Hematopoietic multipotent progenitor cell treated with erythropoietin and hydrocortisone succinate and interleukin-3 and kit ligand, for 4 days (in vitro differentiated cells): ENCODE measurements at regions not wholly inside any gene's neighbourhood (a gene's known extent, or its start where the extent isn't known, plus 50 kb on each side); places are given as distances from the start of the nearest gene placed in this dataset.
A peak's percentile ranks its signal among the peaks of the same experiment; 100 is the strongest.
"Not testable (repeated sequence)": the region's sequence is repeated elsewhere in the genome, so short reads cannot be mapped to it uniquely, and the experiment has no call there.

Source experiments
- DNase-seq: peaks from one replicate; pipeline ENCODE4 v3.0.0-alpha.2; 2015

DNA sequence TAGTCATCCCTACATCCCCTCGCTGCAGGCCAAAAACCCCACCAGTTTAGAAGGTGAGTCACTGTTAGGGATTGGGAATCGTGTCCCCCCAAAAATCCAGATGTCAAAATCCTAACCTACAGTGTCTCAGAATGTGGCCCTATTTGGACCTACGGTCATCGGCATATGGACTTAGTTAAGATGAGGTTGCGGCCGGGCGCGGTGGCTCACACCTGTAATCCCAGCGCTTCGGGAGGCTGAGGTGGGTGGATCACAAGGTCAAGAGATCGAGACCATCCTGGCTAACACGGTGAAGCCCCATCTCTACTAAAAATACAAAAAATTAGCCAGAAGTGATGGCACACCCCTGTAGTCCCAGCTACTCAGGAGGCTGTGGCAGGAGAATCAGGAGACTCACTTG, 318.6 kb upstream of the KAZN start:
- not testable (repeated sequence) for DNase-seq

DNA sequence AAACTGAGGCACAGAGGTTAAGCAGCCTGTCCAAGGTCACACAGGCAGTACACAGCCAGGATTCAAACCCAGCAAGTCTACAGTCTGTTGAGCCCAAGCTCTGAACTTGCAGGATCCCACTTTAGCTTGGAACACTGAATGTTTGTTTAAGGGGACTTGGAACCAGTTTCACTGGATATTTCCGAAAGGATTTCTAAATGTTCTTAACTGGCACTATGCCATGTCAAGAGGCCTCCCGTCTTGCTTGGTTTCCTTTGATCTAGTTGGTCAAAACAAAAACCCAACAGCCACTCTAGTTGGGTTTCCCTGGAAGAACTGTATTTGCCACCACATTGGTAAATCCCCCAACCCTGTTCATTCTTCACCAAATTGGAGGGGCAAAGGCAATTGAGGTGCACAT, 317.6 kb upstream of the KAZN start:
- no peak for DNase-seq

DNA sequence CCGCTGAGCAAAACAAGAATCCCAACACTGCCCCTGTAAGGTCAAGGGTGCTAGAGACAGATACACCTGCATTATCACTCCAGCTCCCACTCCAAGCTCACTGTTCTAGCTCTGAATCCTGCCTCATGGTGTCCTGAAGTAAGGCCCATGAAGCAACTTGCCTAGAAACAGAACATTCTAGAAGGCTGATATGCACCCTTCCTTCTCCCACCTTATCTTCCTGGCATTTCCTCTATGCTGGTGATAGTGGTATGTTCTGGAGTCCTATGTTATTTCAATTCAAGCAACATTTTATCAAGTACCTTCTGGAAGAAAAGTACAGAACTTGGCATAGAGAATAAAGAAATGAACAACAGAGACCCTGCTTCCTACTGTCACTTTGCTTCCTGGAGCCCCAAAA, 317.1 kb upstream of the KAZN start:
- no peak for DNase-seq

DNA sequence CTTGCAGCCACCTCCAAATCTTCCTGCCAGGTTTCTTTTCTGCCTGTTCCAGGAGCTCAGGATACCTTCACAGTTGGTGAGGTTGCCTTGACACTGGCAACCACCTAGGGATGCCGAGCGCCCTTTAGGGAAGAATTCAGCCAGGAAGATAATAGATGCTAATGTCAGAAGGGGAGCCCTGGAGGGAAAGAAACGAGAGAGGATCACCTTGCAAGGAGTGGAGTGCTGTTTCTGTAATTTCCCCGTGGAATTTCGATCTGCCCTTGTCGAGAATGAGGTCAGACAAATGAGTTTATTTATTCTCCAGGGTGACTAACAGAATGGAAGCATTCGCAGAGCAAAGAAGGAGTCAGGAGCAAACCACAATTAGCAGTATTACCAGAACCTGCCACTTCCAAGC, 315.8 kb upstream of the KAZN start:
- DNase-seq: no peak

DNA sequence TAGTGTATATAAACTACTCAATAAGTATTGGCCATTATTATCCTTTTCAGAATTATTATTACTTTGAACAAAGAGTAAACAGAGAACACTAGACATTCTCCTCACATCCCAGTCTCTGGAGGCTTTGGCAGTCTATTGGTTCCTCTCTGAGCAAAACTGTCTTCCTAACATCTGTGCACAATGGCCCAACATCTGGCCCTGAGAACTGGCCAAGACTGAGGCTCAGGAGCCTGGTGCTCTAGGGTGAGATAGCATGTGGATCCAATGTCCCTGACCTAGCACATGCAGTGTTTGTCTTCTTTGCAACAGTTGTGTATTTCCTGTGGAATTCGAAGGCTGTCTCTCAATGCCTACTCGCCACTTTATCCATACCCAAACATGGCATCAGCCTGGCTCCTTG, 313.2 kb upstream of the KAZN start:
- no peak for DNase-seq

DNA sequence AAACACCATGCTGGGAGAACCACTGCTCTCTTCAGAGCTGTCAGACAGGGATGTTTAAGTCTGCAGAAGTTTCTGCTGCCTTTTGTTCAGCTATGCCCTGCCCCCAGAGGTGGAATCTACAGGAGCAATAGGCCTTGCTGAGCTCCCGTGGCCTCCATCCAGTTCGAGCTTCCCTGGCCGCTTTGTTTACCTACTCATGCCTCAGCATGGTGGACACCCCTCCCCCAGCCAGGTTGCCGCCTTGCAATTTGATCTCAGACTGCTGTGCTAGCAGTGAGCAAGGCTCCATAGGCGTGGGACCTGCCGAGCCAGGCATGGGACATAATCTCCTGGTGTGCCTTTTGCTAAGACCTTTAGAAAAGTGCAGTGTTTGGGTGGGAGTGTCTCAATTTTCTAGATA, 307.3 kb upstream of the KAZN start:
- not testable (repeated sequence) for DNase-seq

DNA sequence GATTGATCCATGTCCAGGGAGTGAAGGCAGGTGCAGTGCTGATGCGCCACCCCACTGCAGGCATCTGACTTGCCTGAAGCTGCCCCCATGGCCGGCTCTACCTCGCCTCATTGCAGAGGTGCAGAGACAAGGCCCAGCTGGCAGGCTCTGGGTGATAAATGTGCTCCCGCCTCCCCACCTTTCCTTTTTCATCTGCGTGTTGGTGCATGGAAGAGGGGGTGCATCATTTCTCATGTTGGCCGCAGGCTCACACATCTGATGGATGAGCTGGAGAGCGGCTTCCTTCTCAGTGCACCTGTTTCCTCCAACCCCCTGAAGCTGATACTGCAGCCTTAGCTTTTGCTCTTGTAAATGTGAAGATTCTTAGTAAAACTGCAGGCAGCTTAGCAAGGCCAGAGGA, 306.0 kb upstream of the KAZN start:
- no peak for DNase-seq

DNA sequence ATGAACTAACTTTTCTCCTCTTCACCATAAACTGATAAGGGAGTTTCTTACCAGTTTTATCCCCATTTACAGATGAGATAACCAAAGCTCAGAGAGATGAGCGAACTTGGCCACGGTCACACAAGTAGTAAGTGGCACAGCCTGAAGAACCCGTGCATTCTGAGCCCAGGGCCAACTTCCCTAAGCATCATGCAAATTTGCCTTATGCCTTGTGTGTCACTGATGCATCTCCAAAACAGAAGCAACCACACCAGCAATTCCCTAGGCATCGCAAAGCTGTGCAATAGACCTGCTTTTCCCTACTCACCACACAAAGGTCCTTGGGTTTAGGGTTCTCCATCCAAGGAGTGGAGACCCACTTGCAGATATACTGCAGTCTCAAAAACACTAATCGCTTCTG, 304.5 kb upstream of the KAZN start:
- no peak for DNase-seq

DNA sequence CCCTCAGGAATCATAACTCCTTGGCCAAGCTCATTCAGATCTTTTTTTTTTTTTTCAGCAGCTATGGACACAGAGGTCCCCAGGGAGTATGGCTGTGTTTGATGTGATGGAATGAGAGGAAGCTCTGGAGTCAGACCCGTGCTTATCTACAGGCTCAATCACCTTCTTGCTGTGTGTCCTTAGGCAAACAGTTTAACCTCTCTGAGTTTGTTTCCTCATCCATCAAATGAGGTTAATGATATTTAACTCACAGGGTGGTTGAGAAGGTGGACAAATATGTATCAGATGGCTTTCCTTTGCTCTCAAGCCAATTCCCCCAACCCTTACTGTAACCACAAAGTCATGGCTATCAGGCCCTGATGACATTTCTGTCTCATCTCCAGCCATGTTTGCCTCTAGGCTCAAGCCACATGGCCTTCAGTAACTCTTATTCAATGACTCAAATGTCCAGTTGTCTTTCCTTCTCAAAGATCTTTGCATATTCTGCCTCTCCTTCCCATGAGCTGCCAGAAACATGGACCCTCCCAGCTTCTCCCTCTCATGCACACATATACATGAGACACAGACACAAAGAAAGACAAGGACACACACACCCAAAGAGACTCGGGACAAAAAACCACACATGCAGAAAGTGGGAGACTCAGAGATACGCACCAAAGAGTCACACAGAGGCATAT, 303.5 kb upstream of the KAZN start:
- DNase-seq: no peak

DNA sequence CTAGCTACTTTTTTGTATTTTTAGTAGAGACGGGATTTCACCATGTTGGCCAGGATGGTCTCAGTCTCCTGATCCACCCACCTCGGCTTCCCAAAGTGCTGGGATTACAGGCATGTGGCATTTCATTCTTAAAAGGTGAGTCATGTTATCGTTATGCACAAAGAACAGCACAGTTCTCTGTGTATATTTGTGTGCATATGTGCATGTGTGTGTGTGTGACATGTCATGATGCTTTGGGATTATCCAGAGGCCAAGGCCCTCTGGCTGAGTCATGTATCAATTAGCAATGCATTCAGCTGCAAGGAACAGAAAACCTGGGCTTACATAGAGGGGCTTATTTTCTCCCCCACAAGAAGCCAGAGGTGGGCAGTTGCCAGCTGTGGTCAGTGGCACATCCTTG, 301.7 kb upstream of the KAZN start:
- no peak for DNase-seq

DNA sequence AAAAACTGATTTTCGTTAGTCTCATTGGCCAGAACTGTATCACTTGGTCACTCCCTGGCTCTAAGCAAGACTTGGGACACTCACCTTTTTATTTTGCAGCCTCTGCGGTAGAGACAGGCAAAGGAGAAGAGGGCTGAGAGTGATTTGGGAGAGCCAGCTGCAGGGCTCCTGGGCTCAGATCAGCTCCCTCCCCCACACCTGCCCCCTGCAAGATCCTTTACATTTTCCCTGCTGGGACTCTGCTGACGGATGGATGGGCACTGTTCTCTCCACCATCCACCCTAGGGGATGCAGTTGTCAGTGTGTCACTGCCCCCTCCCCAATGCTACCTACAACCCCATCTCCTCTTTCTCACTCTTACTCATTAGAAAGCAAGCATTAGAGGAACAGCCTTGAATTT, 301.1 kb upstream of the KAZN start:
- DNase-seq: no peak

DNA sequence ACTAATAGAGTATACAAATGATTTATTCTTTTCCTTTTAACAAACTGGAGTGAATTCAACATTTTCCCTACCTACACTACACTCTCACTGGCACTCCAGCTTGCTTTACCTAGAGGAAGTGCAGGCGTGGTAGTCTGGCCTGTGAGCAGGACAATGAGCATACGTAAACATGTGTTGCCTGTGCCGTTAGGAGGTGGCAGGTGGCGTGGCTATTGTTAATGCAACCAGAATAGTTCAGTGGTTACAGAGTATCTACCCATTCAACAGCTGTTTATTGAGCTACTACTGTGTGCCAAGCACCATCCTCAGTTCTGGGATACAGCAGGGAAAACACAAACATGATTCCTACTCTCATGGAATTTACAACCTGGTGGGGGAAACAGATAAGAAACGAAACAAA, 299.7 kb upstream of the KAZN start:
- no peak for DNase-seq

DNA sequence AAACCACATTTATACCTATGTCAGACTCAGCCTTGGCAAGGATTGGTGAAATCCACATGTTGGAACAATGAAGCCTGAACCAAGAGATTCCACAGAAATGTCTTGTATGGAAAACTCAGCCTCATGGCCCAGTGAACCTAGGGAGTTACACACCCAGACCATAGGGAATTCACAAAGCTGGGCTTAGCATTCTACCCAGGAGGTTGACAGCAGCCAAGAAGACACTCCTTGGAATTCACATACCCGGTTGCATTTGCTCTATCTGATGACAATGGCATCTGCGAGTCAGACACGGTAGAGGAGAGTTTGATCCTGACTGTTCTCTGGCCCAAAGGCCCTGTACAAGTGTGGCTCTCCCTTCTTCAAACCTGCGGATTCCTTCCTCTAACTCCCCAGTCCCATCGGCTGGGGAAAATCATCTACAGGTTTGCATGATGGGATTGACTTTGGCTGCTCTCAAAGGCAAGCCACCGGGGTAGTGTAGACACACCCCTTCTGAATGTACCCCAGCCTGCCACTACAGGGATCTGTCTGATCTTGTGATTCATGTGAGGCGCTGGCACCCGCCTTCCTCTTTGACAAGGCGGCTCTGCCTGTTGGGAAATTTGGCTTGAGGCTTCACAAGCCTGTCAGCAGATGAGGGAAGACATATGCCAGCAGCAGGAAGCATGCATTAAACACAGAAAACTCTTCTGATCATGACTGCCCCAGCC, 297.3 kb upstream of the KAZN start:
- peak; percentile 15 for DNase-seq

DNA sequence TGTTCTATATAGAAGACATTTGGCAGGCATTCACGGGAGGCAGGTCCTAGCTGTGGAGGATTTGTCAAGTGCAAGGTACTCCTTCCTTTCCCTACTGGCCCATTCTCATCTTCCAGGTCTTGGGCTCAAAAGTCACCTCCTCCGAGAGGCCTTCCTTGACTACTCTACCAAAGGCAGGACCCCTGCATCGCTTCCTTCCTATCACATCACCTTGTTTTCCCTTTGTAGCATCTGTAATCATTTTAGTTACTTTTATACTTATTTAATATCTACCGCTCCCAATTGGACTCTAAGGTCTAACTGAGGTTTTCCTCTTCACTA, 296.8 kb upstream of the KAZN start:
- no peak for DNase-seq

DNA sequence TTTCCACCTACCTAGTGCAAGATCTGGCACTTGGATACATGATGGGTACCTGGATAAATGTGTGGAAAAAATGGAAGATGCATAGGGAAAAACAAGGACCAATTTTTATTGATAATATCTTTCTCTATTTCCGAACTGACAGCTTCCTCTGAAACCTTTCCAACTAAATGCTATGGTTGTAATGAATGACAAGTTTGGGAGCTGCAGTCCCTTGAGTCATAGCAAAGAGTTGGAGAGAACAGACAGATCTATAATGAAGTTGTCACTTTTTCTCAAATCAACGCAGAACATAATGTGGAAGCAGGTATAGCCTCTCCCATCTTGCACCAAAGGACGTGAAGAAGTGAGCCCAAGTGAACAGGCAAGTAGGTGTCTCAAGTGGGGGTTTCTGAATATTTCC, 296.5 kb upstream of the KAZN start:
- DNase-seq: no peak

DNA sequence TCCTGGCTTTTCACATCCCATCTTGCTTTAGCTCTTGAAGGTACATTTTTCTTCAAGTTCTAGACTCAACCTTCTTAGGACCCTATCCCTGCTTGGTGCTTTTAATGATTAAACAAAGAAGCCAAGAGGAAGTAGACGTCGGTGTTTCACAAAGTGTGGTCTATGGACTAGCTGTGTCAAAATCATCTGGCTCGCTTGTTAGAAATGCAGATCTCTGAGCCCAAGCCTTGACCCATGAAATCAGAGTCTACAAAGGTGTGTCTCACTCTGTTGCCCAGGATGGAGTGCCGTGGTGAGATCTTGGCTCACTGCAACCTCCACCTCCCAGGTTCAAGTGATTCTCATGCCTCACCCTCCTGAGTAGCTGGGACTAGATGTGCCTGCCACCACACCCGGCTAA, 295.5 kb upstream of the KAZN start:
- no peak for DNase-seq

DNA sequence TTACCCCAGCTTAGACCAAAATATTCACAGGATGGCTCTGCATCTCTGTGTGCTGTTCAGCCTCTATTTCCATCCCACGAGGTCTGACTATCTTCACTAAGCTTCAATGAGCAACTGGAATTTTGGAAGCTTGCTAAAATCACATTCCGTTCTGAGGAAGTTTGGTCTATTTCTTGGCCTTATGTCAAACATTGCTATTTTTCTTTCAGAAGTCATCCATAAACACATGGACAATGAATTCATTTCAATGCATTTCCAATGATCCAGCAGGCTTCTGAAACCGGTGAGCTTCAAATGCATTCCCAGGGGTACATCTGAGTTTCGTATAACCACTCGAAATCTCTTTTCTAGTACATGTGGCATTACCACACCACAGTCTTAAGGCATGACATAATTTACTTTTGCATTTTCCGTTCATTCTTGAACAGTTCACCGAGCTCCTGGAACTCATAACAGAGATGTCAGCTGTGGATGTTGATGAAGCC, 294.1 kb upstream of the KAZN start:
- no peak for DNase-seq

DNA sequence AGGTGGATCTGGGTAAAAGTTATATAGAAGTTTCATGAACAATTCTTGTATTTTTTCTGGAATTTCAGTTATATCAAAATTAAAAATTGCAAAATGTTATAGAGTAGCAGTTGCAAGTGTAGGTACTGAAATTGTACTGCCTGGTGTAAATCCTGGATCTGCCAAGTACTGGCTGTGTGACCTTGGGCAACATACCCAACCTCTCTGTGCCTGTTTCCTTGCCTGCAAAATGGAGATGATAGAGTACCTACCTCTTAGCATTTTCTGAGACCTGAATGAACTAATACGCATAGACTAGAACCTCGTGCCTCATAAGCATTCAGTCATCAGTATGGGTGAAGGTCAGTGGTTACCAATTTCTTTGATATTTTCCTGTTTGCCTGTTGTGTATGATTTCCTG, 290.0 kb upstream of the KAZN start:
- no peak for DNase-seq

DNA sequence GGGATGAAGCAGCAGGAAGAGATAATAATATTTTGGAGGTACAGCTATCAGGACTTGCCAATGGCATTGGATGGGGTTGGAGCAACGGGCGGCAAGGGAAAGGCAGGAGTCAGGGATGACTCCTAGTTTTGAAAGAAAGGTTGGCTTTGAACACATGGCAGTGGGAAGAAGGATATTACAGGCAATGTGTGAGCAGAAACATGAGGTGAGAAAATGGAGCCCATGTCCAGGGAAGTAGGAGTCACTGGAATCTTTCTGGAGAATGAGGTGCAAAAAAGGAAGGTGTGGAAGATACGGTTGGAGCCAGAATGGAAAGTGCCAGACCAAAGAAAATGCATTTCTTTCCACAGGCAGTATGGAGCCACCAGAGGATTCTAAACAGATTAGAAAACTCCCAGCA, 288.5 kb upstream of the KAZN start:
- DNase-seq: no peak

DNA sequence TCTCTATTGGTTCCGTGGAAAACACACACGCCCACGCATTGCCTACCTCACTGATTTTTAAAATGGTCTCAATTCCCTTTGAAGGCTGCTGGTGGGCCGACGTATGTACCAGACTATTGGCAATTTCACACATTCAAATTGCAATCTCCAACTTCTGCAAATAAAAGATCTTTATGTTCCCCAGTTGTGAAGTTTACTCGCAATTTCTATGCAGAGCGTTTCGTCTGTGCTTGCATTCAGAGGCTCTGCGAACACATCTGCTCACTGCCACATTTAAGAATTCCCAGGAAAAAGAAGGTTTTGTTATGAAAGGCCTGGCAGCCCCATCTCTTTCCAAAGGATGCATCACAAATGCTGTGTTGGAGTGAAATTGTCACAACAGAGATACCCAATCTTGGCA, 288.0 kb upstream of the KAZN start:
- DNase-seq: no peak

DNA sequence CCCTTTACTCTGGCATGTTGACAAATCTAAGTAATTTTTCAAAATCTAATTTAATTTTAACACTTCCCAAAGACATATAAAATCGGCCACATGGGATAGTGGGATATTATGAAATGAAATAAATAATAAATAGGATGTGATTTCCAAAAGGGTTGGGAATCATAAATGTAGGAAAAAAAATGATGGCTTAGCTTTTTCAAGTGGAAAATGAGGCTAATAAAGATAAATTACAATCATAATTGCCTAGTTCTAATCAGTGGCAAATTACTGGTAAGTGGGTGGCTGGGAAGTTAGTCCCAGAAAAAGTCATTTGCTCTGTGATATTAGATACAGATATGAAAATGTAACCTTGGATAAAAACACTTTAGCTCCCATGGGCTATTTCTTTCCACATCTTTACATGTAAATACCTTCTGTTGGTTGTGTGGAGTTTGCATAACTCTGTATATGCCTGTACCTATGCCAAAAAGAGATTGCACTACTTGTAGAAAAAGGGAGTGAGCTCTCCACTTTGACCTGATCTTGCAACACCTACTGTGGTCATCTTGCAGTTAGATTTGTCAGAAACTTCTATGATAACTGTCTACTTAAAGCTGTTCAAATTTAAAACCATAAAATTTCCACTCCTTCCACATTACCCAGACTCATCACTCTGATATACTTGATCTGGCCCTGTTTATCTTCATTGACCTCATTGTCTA, 284.6 kb upstream of the KAZN start:
- no peak for DNase-seq

DNA sequence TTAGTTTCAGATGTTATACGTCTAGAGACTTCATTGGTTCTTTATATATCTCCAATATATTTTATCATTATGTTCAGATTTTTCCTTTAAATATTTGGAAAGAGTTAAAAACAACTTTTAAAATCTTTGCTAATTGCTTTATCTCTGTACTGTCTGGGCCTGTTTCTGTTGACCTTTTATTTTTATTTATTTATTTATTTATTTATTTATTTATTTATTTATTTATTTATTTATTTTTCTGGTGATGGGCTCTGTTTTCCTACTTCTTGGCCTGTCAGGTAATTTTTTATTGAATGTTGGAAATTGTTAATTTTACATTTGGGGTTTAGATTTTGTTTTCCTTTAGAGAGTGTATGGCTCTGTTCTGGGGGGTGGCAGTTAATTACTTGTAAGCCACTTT, 279.7 kb upstream of the KAZN start:
- DNase-seq: no peak

DNA sequence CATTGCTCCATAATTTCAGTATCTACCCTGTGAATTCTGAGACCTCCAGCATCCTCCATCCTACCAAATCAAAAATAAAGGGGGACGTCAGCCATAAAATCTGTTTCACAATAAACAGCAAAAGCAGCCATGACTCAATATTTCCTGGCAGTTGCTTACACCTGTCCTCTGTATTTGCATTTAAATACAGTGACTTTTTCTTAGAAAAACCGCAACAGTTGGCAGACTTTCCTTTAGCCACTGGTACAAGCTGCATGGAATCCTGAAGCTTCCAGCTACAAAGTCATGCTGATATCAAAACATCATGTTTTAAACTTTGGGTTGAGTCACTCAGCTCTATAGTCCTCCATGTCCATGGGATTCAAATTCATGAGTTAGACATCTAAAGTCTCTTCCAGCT, 278.0 kb upstream of the KAZN start:
- peak; percentile 28 for DNase-seq

DNA sequence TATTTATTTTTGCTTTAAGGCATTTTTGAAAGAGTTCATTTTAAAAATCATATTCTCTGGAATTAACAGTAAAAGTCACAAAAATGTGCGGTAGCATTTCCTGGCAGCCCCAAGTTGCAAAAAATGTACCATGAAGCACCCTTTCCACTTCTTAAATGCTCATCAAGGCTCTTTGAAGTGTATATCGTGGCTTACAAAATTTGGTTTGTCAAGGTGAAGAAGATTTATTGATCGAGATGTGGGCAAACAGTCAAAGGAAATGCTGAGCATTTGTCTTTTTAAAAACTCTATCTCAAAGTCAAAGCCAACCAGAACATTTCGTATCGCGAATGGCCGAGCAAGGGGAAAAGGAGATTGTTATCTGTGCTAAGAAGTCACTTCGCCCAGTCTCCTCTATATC, 277.5 kb upstream of the KAZN start:
- no peak for DNase-seq

DNA sequence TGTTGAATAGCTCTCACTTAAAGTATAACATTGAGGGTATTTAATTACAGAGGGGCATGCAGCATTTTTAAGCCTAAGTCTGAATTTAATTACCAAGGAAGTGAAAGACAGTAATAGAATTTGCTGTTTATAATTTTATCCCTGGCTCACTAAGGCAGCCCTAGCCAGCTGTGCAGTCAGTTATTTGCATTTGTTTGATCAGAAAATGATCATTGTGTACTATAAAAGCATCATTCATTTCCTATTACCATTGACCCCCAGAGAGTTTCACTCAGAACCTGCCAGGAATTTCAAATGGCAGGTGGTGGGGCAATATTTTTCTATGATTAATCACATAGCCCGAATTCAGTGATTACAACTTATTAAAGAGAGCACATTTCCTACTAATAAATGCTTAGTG, 277.1 kb upstream of the KAZN start:
- DNase-seq: no peak
